COR-L47 (cell line): ENCODE measurements at regions not wholly inside any gene's neighbourhood (a gene's known extent, or its start where the extent isn't known, plus 50 kb on each side); places are given as distances from the start of the nearest gene placed in this dataset.
"Not testable (repeated sequence)": the region's sequence is repeated elsewhere in the genome, so short reads cannot be mapped to it uniquely, and the experiment has no call there.

Experiments
- DNase-seq: peaks from one replicate; lab custom pipeline; 2025; lab: John Stamatoyannopoulos, UW

DNA sequence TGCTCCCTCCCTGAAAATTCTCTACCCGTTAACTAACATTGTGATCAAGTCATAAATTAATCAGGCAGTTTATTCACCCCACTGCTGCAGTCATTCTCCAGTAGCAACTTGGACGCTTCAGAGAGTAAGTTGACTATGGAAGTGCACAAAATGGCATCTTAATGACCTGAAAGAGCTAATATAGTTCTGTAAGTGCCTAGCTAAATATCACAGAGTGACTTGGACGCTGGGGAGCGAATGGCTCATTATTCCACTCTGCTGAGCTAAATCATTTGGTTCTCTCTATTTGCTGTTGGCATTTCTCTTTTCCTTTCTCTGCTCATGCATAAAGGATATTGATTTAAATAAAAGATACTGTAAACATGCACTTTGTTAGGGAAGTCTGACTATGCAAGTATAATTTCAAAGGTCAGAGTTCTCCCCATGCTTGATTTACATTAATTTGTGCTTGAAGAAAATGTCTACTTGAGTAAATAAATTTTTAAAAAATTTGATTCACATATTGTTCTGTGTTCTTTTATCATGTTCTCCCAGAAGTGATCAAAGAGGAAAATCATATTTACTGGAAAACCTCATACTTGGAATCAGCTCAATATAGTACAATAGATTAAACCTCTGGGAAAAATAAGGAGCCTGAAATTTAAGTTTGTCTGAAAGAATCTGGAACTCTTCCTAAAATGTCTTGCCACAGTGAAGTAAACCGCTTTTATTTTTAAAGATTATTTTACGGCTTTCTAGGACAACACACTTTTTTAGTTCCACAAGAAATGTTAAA is 169.5 kb upstream of the HAPLN1 start:
- DNase-seq: peak; percentile 83

DNA sequence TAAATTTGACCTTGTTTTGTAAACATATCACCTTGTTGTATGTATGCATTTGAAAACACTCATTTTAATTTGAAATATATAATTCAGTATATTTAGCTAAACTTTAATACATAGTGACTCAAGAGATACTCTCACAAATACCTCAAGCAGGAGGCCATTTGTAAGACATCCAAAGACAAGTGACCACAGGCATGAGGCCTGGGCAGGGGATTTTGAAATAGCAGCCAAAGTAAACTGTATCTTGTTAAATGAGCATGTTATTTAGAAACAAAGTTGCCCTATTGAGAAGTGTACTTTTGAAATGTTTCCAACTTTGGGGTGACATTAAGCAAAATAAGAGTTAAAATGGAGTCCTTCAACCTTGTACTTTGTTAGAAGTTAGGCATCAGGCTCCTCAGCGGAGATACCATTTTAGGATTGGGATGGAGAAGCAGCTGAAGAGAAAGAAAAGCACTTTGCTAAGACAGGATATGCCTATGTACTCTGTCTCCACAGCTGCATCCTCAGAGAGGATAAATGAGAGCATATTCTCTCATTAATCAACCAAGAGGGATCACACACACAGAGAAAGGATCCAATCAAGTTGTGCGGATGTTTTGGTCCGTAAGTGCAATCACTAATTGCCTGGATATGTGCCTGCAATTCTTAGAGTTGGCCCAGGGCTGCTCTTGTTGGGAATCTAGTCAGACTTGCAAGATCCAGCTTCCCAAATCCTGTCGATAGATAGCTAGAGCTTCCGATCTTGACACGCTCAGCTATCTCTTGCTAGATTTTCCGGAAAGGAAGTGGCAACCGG is 157.5 kb upstream of the HAPLN1 start:
- no peak for DNase-seq

DNA sequence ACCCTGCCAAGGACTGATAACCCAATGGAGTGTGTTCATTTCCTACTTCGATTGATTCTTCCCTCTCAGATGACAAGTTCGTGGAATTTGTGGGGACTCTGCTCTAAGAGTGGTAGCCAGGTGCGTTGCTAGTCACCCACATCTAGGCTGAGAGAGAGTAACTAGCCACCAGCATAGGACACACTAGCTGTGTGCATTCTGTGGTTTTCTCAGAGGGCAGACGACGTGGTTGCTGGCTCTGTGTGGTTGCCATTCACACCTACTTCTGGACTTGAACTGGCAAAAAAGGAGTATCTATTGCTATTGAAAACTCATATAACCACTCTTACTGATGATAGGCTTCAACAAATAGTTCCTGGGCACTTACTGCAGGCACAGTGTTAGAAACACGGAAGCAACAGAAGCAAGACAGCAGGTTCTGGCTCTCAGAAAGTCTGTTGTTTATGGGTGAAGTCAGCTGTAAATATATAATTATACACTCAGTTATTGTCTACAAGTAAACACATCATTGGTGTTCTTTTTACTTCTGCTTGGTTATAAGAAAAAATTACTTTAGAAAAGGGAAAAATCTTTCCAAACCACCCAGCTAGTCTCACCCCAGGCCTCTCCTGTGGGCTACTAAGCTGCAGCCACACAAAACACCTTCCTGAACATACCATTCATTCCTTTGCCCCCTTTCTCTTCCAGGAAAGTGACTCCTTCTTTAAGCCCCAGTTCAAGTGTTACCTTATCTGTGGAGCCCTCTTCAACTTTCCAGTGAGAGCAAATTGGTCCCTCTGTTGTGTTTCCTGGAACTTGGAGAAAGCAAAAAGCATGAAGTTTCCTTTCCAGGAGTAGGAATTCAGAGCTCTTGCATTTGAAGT is 151.1 kb upstream of the HAPLN1 start:
- no peak for DNase-seq

DNA sequence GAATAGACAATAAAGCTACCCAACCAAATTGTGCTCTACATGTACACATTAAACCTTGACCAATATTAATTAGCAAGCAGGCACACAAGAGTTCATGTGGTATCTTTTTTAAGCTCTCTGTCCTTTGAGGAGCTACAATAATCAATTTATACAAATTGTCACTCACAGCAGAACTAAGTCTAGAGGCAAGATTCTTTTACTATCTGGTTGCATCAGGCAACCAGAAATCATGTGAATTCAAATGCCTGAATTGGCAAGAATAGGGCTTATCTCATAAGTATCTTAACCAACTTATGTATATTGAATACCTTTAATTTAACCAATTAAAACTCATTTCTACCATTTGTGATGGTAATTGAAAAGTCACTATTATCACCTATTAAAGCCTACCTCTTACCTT is 145.5 kb upstream of the HAPLN1 start:
- DNase-seq: no peak

DNA sequence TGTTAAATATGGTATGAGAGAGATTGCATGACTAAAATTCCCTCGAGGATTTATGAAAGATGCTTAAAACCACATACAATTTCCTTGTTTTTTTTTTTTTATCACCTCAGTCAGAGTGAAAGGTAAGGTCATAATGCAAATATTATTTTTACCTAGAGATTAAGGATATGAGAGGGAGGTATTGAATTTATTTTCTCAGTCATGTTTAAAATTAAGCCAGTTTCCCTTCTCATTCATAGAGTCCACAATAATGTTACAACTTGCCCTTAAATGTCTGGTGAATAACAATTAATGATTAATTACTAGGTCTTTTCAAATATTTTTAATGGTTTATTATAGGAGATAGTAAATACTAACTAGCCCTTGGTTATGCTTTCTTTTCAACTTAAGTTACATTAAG is 144.9 kb upstream of the HAPLN1 start:
- no peak for DNase-seq

DNA sequence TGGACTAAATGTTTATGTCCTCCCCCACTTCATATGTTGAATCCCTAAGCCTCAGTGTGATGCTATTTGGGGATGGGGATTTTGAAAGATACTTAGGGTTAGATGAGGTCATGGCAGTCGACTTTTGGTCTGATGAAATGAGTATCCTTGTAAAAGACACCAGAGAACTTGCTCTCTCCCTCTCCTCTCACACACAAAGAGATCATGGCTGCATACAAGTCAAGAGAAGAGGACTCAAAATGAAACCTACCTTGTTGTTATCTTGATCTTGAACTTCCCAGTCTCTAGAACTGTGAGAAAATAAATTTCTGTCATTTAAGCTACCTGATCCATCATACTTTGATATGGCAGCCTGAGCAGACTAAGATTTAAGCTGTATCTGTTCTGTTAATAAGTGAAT is 144.0 kb upstream of the HAPLN1 start:
- no peak for DNase-seq

DNA sequence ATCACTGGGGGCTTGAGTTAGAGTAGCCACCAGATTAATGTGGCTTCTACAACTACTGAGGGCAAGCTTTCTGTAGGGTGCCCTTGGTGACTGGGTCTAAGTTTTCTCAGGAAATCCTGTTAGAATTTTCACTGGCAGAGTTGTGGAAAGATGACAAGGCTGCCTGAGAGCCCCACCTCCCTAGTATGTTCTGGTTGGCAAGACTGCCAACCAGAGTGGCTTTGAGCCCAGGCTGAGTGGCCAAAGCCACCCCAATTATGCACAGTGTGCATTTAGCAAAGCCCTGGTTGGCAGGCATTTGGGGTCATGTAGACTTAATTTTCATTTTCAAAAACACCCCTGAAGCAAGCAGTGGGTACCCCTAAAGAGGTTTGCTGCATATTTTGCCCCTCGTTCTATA is 136.7 kb upstream of the HAPLN1 start:
- DNase-seq: no peak

DNA sequence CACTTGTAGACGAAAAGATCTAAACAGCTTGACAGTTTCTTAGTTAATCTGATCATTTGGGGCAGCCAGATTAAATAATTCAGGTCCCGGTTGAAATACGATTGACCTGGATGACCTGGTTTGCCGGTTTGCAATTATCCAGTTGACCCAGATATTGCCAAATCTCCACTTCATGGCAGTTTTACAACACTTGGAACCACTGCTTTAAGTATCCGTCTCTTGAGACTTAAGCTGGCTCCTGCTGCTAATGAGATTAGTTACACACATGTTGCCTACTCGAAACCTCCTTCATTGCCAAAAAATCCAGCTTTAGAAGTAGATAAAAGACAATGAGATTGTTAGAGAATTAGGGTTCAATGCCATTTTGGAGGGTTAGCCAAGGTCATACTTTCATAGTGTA is 136.2 kb upstream of the HAPLN1 start:
- DNase-seq: no peak

DNA sequence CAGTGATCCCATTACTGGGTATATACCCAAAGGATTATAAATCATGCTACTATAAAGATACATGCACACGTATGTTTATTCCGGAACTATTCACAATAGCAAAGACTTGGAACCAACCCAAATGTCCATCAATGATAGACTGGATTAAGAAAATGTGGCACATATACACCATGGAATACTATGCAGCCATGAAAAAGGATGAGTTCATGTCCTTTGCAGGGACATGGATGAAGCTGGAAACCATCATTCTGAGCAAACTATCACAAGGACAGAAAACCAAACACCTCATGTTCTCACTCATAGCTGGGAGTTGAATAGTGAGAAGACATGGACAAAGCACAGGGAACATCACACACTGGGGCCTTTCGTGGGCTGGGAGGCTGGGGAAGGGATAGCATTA is 129.8 kb upstream of the HAPLN1 start:
- DNase-seq: not testable (repeated sequence)

DNA sequence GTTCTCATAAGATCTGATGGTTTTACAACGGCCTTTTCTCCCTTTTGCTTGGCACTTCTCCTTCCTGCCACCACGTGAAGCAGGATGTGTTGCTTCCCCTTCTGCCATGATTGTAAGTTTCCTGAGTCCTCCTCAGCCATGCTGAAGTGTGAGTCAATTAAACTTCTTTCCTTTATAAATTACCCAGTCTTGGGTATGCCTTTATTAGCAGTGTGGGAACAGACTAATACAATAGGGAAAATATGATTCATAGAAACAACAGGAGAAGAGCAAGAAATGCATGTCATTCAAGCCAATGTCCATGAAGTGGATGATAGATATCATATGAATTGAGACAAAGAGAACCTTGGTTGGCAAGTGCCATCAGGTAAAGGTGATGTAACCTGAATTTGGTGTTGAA is 128.3 kb upstream of the HAPLN1 start:
- no peak for DNase-seq

DNA sequence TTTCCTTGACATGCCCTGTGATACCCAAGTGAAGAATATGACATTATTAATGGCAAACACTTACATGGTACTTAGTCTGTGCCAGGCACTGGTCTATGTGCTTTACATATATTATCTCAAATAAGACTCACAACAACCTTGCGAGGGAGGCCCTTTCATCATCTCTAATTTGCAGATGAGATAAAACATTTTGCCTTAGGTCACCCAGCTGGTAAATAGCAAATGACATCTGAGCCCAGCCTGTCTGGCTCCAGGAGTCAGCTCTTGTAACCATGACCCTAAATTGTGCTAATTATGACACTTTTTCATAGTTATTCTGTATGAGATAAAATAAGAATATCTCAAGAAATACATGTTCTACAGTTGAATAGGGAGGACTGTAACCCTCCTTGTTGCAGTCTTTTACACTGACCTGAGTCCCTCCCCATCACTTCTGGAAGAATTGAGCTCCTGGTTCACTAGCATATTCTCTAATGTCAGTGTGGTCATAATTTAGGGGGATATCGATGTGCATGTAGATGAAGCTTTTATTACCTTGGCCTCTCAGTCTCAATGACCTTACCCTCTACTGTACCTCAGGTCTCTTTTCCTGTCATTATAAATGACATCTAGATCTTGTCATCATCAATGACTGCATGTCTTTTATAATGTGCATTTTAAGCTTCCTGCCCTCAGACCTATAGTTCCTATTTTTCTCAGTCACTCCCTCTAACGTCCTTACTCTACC is 126.1 kb upstream of the HAPLN1 start:
- DNase-seq: no peak

DNA sequence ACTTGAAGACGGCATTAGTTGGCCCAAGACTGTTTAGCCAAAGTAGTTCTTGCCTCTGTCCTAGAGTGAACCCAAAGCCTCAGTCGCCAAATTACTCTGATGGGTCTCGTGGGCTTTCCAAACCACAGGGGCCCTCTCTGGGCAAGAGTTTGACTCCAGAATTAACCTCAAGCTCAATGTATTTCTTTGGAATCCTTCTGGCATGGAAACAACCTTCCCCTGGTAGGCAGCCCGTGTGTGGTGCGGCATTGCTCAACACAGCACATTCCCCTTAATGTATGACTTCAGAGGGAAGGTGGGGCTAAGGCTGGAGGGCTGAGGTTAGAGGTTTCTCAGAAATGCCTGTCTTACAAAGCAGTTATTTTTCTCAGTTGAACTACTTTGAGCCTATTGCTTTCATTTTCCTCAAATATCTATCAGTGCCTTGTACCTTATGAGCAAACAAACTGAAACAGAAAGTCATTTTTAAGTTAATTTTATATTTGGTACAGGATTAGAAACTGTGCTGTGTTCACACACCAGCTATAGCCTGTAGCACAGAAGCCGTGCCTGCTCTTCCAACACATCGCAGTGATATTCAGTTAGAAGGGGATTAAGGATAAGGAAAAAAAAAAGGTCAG is 123.9 kb upstream of the HAPLN1 start:
- no peak for DNase-seq

DNA sequence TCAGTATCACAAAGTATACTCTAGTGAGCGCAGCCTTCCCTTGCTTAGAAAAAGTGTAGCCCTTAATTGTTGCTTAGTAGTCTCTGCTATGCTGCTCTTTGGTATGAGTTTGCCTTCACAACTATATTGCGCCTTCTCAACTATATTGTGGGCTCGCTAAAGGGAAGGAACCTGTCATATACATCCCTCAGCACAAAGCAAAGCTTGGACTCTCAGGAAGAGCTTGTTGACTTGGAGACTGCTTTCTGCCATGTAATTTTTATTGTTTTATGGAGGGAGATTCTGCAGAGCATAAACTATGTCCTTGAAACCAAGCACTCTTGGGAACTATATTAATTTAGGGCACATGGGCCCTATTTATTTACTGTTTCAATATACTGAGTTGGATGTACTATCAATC is 119.1 kb upstream of the HAPLN1 start:
- no peak for DNase-seq

DNA sequence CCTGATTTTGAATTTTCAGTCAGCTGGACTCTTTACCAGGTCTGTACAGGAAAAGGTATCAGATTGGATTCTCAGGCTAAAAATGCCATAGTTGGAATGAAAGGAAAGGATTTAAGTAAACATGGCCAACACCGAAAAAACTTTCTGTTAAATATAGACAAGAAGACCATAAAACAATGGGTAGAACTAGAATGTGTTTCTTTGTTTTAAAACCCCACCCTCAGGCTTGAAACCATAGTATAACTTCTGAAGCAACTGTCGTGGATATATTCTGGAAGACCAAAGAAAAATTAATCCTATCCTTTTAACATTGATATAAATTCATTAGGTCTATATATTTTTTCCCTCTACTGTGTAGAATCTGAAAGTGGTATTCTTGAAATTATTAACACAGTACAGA is 118.6 kb upstream of the HAPLN1 start:
- no peak for DNase-seq

DNA sequence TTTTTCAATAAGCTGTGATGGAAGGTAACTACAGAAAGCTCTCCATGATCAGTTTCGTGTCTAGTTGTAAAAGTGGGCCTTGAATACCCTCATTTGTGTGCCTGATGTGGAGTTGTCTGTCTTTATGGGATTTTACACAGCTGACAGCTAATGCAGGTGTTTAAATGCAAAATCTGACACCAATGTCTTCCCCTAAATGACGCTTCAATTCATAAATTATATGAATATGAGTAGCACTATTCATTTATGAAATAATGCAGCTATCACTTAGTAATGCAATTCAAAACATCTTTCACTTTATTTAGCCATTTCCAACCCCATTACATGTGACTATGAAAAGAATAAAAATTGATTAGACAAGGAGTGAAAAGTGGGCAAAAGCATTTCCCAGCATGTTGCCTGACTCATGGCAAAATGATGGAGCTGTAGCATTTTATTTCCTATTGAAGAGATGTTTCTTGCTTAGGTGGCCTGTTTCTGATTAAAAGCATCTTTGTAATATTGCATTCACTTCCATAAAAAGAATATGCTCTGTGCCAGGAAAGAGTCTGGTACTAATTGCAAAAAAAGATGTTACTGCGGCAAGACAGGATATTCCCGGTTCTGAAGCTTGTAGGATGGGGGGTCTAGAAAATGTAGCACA is 116.7 kb upstream of the HAPLN1 start:
- DNase-seq: no peak

DNA sequence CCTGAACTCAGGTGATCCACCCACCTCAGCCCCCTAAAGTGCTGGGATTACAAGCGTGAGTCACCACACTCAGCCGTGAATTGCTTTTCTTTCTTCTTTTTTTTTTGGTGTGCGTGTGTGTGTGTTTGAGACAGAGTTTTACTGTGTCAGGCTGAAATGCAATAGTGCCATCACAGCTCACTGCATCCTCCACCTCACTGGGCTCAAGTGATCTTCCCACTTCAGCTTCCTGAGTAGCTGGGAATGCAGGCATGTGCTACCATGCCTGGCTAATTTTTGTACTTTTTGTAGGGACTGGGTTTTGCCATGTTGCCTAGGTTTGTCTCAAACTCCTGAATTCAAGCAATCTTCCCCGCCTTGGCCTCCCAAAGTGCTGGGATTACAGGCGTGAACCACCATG is 113.7 kb upstream of the HAPLN1 start:
- DNase-seq: no peak

DNA sequence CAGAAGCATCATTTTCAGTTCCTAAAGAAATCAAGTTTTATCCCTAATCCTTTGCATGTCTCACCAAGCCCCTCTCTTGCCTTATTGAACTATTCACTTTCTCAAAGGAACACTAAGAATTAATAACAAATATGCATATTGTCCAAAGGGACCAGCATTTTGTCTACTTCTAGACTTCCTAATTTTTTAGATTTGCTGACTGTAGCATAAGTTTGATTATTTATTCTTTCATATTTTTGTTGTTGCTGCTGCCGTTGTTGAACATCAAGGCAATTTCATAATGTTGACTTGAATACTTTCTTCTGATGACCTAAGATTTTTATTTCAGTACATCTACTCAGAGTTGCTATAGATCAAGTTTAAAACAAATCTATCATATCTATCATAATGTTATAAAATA is 111.2 kb upstream of the HAPLN1 start:
- no peak for DNase-seq

DNA sequence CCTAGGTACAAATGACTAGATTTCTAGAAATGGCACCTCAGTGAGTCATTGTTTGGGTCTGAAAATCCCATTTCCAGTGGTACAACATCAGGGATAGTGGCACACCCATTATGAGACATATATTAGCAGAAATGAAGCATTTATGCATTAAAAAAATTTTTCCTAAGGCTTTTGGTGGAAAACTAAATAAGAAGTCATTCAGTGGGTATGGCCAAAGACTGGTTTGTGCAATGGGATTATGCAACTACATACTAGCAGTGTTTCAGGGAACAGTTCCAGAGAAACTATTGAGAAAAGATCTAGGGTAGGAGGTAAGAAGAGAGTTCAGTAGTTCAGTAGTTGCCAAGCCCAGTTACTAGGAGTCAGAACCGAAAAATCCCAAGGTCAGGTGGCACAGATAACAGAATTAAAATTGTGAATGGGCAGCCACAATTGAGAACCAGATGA is 106.5 kb upstream of the HAPLN1 start:
- DNase-seq: no peak

DNA sequence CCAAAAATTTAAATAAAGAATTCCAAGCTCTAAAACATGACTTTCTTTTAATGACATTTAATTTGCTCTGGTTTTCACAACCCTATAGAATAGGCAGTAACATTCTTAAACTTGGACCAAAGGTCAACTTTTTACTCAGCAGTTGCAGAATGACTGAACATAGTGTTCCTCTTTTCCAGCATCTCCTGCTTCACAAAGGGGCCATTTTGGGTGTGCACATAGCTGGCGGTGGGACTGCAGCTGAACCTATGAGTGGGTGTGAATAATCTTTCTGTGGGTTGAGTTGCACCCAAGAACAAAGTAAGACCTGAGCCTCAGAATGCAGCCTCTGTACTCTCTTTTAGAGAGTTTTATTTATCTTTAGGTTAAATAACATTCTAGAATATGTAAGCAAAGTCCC is 96.9 kb upstream of the HAPLN1 start:
- no peak for DNase-seq

DNA sequence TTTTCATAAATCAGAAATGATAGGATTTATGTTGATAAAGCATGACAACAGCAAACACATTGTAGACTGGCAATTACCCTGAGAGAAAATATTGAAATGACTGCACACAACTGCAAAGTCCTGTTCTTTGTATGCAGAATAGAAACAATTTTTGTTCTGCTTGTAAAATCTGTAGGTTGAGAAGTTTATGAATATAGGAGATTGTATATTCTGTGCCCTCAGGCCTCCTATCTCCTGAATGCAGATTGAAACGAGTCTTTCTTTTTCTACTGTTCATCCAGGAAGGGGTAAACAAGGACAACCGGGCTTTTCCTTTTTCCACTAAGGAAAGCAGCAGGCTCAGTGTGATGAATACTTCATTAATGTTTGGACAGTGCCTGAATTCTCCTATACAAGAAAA is 95.0 kb upstream of the HAPLN1 start:
- no peak for DNase-seq

DNA sequence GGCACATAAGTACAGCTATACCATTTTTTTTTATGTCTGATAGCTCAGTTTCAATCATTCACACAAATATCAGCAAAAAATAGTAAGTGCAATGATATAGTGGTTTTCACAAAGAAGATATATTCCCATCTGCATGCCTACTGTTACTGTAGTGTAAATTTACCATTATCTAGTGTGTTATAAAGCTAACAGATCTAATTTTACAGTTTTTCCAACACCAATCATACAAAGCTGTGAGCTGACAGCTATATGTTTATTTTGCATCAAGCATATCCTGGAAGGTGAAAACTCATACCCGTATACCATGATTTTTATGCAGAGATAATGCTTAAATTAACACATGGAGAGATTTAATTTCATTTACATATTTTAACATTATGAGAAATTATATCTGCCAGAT is 89.9 kb upstream of the HAPLN1 start:
- no peak for DNase-seq
